Neural cell (in vitro differentiated cells): ENCODE measurements at regions not wholly inside any gene's neighbourhood (a gene's known extent, or its start where the extent isn't known, plus 50 kb on each side); places are given as distances from the start of the nearest gene placed in this dataset.

Source experiments
- EP300 ChIP-seq: fragments of 450-650 bp; conservative IDR thresholded peaks from 2 replicates; pipeline ENCODE4 v1.6.1; 2014; ENCODE audit warnings: antibody characterized with exemption, mild to moderate bottlenecking, moderate library complexity; ENCODE audit not compliant: poor library complexity, severe bottlenecking
- EZH2 ChIP-seq: fragments of 200-600, 300-800 bp; shearing (Covaris generic), sonication (generic); IDR thresholded peaks from 2 replicates; pipeline ENCODE4 v1.6.1; 2014; ENCODE audit warnings: antibody characterized with exemption, low read length, borderline replicate concordance, mild to moderate bottlenecking; ENCODE audit not compliant: insufficient read depth, poor library complexity, severe bottlenecking
- MXI1 ChIP-seq: fragments of 450-650 bp; conservative IDR thresholded peaks from 2 replicates; pipeline ENCODE4 v1.6.1; 2014; ENCODE audit warnings: antibody characterized with exemption, mild to moderate bottlenecking; ENCODE audit not compliant: poor library complexity, severe bottlenecking
- POLR2AphosphoS5 ChIP-seq: IDR thresholded peaks from 2 replicates; pipeline ENCODE4 v1.6.1; 2012
- SMC3 ChIP-seq: fragments of 450-650 bp; conservative IDR thresholded peaks from 2 replicates; pipeline ENCODE4 v1.6.1; 2014; ENCODE audit warnings: antibody characterized with exemption, mild to moderate bottlenecking, moderate library complexity; ENCODE audit not compliant: poor library complexity
- TF ChIP-seq, protein P1 (sequence below): fragments of 450-650 bp; IDR thresholded peaks from 2 replicates; pipeline ENCODE4 v1.5.1; 2014; ENCODE audit warnings: antibody characterized with exemption, mild to moderate bottlenecking, moderate library complexity; ENCODE audit not compliant: poor library complexity, severe bottlenecking
- TF ChIP-seq, protein P2 (sequence below): IDR thresholded peaks from 2 replicates; pipeline ENCODE4 v1.6.1; 2012; ENCODE audit warnings: borderline replicate concordance

GRCh38 chr5:143569722-143570567 is 166.5 kb upstream of the NR3C1 start:
- TF ChIP-seq MXI1 = no peak
- TF ChIP-seq POLR2AphosphoS5 = no peak
- TF ChIP-seq, protein P1, sequence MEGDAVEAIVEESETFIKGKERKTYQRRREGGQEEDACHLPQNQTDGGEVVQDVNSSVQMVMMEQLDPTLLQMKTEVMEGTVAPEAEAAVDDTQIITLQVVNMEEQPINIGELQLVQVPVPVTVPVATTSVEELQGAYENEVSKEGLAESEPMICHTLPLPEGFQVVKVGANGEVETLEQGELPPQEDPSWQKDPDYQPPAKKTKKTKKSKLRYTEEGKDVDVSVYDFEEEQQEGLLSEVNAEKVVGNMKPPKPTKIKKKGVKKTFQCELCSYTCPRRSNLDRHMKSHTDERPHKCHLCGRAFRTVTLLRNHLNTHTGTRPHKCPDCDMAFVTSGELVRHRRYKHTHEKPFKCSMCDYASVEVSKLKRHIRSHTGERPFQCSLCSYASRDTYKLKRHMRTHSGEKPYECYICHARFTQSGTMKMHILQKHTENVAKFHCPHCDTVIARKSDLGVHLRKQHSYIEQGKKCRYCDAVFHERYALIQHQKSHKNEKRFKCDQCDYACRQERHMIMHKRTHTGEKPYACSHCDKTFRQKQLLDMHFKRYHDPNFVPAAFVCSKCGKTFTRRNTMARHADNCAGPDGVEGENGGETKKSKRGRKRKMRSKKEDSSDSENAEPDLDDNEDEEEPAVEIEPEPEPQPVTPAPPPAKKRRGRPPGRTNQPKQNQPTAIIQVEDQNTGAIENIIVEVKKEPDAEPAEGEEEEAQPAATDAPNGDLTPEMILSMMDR = no peak
- TF ChIP-seq SMC3 = no peak
- no peak for TF ChIP-seq EP300
- no peak for TF ChIP-seq EZH2
- TF ChIP-seq, protein P2, sequence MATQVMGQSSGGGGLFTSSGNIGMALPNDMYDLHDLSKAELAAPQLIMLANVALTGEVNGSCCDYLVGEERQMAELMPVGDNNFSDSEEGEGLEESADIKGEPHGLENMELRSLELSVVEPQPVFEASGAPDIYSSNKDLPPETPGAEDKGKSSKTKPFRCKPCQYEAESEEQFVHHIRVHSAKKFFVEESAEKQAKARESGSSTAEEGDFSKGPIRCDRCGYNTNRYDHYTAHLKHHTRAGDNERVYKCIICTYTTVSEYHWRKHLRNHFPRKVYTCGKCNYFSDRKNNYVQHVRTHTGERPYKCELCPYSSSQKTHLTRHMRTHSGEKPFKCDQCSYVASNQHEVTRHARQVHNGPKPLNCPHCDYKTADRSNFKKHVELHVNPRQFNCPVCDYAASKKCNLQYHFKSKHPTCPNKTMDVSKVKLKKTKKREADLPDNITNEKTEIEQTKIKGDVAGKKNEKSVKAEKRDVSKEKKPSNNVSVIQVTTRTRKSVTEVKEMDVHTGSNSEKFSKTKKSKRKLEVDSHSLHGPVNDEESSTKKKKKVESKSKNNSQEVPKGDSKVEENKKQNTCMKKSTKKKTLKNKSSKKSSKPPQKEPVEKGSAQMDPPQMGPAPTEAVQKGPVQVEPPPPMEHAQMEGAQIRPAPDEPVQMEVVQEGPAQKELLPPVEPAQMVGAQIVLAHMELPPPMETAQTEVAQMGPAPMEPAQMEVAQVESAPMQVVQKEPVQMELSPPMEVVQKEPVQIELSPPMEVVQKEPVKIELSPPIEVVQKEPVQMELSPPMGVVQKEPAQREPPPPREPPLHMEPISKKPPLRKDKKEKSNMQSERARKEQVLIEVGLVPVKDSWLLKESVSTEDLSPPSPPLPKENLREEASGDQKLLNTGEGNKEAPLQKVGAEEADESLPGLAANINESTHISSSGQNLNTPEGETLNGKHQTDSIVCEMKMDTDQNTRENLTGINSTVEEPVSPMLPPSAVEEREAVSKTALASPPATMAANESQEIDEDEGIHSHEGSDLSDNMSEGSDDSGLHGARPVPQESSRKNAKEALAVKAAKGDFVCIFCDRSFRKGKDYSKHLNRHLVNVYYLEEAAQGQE = no peak
